Activated CD4-positive, CD25-positive, alpha-beta regulatory T cell (primary cell): ENCODE measurements at regions not wholly inside any gene's neighbourhood (a gene's known extent, or its start where the extent isn't known, plus 50 kb on each side); places are given as distances from the start of the nearest gene placed in this dataset.

ENCODE experiments used
- DNase-seq, 4 experiments: peaks; one replicate each; lab custom pipeline; 2025; lab: John Stamatoyannopoulos, UW

DNA sequence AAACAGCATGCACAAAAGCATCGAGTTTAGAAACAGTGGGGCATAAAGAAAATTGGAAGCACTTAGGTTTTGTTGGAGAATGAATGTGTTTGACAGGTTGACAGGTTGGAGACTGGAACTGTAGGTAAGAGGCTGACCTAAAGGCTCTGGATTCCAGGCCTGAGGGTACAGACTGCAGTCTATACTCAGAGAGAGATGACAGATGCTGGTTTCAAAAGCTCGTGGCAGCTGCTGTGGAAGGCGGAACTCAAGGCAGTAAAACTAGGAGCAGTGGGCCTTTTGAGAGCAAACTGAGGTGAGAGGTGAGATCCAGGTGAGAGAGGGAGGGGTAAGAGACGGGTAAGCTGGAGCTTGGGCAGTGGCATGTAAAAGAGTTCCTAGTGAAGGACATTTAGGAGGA lies 415.2 kb downstream of the TRIML1 start:
- no peak for DNase-seq

DNA sequence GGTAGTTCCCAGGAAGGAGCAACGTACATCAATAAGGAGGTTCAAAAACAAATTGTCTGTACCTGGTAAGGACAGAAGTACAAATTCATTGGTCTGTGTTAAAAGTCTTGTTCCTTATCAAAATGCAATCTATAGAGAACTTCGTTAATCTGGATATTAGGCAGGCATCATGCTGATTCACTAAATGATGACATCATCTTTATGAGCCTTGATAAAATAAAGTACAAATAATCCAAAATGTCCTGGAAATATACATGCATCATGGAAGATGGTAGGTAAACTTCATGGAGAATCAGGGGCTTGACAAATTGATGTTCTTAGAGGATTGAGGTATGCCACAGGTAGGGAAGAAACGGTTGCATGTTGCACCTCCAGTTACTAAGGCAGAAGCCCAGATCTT lies 433.9 kb downstream of the TRIML1 start:
- DNase-seq: no peak

DNA sequence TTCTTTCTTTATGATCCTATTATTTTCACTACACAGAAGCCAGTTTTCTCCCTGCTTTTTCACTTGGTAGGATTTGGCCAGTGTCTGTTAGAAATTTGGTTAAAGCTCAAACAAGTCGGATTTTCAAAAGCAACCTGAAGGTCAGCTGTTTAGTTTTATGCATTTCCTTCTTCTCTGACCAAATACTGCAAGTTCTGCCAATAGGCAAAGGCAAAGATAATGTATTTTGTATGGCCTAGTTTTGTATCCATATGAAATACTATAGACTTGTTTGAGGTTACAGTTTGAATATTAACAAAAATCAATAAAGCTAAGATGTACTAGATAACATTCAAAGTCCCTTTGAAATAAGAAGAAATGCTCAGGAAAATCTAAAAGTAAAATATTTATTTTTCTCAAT lies 439.4 kb downstream of the TRIML1 start:
- DNase-seq: no peak

DNA sequence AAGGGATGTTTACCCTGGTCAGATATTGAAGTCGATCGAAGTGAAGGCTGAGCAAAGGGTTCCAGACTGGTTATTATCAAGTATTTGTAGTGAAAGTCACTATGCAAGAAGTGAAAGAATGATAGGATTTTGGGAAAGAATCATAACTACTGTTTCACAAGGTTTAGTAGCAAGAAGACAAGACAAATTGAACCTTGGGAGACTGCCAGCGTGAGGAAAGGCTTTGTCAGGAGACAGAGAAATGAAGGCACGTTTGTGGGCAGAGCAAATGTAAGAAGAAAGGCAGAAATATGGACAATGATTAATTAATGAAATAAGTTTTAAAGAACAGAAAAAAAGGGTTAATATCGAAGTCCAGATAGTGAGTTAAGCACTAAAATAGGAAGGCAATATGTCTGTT lies 456.8 kb downstream of the TRIML1 start:
- no peak for DNase-seq

DNA sequence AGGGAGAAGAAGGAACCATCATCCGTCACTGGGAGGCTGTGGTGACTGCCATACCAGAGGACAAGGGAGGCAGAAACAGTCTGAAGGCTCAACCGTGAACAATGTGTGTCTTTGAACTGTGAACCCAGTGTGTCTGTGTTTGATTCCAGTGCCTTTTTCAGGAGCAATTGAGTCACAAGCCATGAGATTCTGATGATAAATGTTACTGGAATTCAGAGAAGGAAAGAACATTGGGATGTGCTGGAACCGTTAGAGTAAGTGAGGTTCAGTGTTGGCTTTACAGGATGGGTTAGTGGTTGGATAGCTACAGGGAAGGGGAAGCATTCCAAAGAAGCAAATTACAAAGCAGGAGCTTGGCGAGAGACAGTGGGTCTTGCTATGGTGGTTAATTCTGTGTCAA lies 464.4 kb downstream of the TRIML1 start:
- DNase-seq: no peak

DNA sequence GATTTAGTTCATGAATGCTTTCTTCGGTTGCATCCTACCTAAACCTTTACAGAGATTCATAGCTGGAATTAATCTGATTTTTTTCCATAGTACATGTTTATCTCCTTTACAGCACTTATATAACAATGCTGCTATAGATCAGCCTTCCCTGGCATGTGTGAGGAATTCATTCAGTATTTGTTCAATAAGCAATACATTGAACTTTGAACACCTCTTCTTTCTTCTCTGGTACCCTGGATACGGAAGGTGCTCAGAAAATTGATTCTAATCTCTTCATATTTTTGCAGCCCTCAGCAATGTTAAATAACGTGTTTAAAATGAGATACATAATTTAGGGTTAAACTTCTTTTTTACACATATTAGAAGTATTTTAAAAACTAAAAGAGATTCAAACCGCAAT lies 467.4 kb downstream of the TRIML1 start:
- DNase-seq: no peak

DNA sequence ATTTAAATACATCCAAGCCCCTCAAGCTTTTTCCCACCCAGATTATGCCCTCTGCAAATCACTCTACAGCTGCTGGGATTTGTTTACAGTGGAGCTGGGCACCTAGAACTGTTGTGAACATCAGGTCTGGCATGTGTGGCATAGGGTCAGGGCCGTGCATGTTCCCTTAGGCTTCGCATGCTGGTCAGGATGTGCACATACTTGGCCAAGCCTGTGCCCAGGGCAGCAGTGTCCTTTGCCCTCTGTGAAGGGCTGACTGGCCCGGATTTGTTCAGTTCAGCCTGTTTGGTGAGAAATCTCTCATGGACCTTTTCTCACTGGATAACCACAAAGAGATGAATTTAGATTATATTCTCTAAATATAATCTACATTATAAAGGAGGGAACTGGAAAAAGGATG lies 471.9 kb downstream of the TRIML1 start:
- DNase-seq: no peak

DNA sequence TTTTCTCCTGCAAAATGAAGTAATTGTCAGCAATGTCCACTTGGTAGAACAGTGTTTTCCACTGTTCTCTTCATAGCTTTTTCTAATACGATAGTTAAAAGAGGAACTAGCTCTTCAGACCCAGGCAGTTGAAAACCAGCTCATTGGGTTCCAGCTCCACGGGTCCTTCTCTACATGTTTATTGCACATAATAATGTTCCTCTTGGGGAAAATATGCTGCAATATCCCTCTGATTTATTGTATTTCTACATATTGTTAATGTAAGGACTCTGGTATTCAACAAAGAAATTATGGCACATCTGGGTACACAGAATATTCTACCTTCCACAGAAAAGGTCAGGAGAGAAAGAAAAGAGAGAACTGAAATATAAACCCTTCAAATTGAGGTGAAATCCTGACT lies 473.4 kb downstream of the TRIML1 start:
- no peak for DNase-seq

DNA sequence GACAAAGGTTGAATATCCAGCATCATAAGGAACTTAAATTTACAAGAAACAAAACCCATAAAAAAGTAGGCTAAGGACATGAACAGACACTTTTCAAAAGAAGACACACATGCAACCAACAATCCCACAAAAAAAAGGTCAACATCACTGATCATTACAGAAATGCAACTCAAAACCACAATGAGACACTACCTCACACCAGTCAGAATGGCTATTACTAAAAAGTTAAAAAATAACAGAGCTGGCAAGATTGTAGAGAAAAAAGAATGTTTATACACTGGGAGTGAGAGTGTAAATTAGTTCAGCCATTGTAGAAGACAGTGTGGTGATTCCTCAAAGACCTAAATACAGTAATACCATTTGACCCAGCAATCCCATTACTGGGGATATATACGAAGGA lies 474.7 kb downstream of the TRIML1 start:
- no peak for DNase-seq

DNA sequence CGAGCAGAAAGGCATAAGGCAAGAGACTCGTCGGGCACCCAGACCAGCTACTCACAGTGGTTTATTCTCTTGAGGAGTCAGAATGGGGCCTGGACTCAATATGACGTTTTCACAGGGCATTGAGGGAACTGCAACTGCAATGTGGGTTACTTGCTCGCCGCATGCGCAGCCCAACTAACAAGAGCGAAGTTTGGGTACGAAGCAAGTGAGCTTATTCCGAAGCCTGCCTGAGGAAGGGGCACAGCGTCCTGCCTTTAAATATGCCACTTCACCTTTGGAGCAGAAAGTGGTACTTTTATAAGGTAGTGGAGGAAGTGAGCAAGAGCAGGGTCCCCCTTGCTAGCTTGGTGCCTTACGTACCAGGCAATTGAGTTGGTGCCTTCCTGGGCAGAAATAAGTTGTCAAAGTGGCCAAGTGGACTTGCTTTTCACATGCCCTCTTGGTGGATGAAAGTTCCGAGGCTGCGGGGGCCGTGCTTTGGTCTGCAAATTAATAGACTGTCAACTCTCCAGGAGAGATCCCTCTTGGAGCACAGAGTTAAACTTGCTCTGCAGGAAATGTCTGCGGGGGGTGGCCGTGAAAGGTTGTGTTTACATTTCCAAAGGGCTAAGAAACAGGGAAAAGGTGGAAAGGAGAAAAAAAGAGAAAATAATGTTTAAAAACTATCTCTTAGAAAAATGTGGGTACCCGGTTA lies 480.4 kb downstream of the TRIML1 start:
- DNase-seq: no peak

DNA sequence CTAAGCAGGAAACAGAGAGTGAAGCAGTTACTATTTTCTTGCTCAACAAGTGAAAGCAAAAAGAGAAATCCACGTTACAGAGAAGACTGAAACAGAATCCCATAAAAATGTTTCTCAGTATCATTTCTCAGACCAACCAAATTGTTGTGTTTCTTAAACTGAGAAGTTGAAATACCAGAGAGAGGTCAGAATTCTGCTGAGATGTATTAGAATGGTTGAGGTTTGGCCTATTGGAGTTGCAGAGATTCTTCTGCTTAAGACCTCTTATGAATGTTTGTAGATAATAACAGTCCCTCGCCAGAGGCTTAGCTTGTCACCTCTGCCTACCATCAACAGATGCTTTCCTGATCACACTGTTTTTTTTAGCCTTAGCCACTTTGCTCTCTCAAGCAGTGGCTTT lies 481.4 kb downstream of the TRIML1 start:
- DNase-seq: no peak

DNA sequence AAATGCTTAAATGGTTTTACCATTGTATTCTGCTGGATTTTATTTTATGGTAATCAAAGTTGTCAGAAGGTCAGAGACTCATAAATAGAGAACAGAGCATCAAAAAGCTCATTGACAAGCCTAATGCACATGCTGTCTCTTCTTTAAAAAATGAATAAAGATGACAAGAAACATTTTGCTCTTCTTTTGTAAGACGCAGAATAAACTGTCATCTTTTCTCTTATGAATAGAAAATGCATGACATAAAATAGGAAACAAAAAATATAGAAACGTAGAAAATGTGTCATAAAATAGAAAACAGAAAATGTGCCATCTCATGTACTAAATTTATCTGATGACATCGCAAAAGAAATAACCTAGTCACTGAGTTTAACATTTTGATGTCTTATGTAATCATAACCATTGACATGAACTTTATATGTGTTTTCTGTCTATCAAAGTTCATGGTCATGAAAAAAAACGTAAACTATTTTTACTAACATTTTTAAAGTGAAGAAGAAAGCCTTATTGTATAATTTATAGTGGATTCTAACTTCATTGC lies 484.1 kb downstream of the TRIML1 start:
- no peak for DNase-seq

DNA sequence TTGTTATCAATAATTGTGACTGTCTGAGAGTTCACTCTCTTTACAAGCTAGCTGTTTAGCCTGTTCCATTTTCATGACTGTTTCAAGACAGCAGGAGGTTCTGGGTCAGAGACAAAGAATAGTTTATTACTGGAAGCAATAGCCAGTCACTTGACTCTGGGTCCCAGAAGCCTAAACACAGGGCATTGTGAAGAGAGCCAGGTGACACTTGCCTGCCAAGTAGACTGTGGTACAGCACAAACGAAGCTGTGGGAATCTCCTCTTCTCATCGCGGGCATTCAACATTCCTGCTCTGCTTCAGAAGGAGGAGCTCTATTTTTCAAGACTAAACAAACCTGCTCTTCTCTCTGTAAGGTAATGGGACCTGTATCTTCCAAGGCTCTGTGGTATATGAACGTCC lies 485.1 kb downstream of the TRIML1 start:
- no peak for DNase-seq

DNA sequence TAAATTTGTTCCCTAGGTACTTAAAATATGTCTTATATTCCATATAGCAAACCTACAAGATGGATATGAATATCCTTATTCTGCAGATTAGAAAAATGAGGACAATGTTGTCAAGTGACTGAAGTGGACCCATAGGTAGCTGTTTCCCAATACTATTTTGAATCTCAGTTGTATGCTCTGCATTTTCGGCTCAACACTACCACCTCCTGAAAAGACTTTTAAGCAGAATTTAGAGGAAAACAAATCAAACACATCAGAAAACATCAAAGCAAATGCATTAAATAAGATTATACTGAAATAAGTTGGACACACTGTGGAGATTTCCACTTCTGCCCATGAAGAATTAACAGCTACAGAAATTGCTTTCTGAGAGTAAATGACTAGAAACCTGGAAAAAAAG lies 488.7 kb downstream of the TRIML1 start:
- DNase-seq: no peak

DNA sequence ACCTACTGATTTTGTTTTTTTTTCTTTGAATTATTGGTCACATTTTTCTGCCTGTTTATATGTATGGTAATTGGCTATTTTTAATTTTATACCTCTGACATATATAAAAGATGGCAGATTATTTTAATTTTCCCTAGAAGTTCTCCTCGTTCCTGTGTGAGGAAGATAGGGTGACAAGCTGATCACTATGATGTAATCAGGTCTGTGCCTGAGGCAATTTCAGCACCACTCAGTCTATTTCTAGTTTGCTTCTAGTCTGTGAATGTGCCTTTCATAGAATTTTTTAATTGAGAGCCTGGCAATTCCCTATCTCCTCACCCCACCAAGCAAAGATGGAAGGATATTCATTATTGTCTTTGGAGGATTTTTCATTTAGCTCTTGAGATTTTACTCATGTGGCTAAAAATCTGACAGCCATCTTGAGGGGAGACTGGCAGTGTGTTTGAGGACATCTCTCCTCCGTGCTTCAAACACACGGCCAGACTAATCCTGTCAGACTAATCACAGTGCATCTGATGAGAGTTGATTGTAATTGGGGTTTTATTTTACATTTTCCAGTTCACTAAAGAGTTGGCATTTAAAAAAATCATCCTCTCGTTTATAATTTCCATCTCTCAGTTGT lies 500.3 kb downstream of the TRIML1 start:
- no peak for DNase-seq

DNA sequence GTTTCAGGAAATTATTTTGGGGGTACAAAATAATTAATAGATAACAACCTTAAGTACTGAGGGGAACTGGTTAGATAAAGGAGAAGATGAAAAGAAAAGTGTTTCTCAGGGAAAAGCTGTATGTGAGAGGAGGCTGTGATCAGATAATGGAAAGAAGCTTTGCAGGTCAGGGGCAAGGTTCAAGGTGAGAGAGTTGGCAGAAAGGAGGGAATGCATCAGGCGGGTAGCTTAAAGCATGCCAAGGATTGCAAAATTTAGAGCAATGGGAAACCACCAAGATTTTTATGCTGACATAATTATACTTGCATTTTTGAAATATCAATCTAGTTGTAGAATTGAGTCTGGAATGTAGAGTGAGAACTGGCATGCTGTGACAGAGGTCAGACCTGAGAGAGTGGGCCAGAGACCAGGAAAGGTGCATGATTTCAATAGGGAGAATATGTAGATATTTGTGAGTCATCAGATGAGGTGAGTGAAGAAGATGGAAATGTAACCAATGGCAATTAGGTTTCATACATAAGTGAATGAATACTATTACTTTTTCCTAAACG lies 508.7 kb downstream of the TRIML1 start:
- no peak for DNase-seq

DNA sequence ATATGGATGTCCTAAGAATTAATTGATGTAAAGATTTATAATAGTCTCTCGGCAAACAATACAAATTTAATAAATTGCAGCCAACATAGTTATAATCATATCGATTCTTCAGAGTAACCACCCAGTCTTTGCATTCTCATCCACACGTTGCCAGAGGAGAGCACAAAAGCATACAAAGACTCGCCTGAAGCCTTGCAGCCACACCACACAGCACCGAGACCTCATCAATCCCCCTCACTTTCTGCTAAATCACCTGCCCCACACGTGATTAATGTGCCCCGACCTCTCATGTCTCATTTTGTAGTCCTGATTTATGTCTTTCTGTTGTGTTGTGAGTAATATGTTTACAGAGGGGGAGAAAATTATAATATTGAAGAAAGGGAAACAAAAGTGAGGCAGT lies 510.4 kb downstream of the TRIML1 start:
- no peak for DNase-seq

DNA sequence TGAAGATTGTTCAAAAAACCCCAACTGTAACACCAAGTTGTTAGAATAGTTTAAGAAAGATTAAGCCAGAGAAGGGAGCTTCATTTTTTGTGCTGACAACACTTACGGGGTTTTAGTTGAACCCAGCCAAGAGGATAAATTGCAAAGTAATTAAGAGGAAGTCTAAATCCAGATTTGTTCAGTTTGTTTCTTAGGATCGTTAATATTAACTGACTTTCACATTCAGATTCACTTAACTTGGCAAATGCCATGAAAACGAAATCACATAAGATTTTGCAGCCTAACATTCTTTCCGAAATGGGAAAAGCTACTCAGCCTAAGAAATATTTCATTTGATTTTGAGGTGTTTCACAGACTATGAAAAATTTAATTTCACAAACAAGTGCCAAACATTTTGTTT lies 511.3 kb downstream of the TRIML1 start:
- DNase-seq: no peak

DNA sequence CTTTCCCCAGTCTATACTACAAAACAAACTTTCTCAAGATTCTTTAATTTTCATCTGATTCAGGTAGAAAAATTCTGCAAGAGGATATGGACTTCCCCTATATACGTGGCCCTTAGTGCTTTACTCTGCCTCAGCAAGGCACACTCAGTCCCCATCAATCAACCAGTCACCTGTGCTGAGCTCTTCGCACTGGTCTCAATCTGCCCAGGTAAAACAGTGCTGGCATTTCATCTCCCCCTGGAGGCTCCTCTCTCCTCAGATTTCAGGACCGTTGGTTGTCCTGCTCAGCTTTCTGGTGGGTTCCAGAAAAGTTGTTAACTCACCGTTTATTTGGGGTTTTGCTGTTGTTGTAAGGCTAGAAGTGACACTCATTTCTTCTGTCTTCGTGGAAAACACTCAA lies 518.1 kb downstream of the TRIML1 start:
- DNase-seq: no peak

DNA sequence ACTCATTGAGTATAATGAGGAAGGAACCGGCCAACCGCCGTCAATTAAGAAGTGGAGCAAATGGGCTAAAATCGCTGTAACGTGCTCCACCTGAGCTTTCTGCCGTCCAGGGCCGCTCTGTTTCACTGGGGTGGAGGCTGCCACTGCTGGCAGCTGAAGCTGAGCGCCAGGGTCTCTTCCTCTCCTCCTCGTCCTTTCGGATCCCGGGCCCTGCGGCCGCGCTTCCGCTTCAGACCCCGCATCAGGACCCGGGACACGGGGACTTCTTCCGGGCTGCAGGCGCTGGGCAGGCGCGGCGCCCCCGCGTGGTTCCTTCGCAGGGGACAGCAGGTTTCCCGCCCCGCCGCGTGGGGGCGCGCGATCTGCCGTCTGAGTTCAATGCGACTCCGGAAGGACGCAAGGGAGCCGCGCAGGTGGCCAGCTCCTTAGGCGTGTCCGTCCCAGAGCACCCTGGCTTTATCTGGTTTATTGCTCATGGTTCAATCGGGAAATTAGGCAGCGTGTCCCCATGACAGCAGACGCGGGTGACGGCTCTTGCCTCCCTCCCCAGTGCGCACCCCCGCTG lies 519.8 kb downstream of the TRIML1 start:
- no peak for DNase-seq

DNA sequence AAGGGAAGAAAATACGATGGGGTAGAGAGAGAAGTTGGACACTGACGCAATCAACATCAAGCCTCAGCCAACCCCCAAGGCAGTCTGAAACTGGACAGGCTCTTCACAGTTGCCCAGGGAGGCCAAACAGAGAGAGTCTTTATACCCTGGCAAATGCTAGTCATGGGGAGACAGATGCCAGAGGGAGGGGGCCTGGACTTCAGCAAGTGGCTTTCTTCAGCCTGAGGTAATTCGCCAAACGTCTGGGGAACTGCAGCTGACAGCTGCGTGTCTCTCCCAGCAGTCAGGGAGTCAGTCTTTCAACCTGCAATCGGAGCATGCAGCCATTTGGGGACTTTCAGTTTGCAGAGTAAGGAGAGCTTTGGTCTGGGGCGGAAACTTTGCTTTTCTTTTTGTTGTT lies 521.6 kb downstream of the TRIML1 start:
- no peak for DNase-seq

DNA sequence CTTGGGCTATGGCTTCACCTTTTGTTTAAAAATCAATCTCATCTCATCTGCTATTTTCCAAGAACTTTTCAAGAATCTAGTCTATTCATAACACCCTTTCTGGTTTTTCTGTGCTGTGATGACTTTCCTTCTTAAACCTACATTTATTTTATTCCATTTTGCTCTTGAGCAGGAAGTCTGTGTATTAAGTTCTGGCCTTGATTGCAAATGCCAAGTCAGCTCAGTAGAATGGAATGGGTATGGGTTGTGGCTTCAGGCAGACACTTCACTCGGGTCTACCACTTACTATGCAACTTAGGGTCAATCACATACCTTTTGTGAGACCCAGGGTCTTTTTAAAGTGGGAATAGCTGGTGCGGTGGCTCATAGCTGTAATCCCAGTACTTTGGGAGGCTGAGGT lies 522.3 kb downstream of the TRIML1 start:
- no peak for DNase-seq

DNA sequence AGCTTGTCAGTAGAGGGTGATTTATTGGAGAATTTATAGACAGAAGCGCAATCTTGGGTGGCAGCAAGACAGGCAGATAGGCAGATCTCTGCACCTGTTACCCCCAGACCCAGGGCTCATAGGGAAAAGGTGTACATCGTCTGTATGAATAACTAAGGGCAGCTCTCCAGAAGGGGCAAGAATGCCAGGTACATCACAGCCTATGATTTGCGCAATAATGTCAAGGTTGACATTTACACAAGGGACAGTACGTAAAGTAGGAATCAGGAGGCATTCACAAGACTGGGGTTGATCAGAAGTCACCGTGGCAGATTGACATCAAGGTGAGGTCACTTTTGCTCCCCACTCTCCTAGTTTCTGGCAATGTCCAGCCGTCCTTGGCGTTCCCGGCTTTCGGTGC lies 524.1 kb downstream of the TRIML1 start:
- DNase-seq: no peak
